NCI-H2196 treated with DMSO at 0.1 percent for 48 hours (cell line): ENCODE measurements at regions not wholly inside any gene's neighbourhood (a gene's known extent, or its start where the extent isn't known, plus 50 kb on each side); places are given as distances from the start of the nearest gene placed in this dataset.

Source experiments
- DNase-seq: peaks from one replicate; lab custom pipeline; 2025; ENCODE audit not compliant: unreplicated experiment; lab: John Stamatoyannopoulos, UW

GRCh38 chr13:44211286-44211685 is 162.3 kb upstream of the SERP2 start:
- no peak for DNase-seq

DNA sequence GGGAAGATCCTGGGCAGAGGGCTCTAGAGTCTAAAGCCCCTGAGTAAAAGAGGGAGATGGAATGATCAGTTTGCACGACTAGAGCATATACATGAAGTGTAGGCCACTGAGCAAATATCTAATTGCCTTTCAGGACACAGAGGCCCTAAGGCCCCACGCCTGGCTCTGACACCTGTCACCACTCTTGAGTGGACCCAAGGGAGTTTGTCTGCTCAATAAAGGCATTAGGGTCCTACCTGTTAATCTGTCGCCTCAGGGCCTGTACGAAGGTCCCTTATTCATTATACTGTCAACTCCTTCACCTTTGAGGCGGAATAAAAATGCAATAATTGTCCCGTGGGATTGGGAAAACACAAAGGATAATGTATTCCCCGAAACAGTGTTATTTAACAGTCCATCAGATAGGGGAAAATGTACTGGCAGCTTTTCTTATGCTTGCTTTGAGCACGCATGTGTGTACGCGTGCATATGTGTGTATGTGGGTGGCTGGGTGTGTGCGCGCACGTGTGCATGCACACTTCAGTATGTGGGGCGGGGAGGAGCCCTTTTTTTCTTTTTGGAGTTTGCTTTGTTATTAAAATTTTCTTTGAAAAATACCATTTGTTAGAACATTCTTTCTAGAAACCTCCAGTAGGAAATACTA is 161.8 kb upstream of the SERP2 start:
- no peak for DNase-seq

- no peak for DNase-seq
These were observed 160.8 kb upstream of the SERP2 start for GRCh38 chr13:44212633-44213396.

DNA sequence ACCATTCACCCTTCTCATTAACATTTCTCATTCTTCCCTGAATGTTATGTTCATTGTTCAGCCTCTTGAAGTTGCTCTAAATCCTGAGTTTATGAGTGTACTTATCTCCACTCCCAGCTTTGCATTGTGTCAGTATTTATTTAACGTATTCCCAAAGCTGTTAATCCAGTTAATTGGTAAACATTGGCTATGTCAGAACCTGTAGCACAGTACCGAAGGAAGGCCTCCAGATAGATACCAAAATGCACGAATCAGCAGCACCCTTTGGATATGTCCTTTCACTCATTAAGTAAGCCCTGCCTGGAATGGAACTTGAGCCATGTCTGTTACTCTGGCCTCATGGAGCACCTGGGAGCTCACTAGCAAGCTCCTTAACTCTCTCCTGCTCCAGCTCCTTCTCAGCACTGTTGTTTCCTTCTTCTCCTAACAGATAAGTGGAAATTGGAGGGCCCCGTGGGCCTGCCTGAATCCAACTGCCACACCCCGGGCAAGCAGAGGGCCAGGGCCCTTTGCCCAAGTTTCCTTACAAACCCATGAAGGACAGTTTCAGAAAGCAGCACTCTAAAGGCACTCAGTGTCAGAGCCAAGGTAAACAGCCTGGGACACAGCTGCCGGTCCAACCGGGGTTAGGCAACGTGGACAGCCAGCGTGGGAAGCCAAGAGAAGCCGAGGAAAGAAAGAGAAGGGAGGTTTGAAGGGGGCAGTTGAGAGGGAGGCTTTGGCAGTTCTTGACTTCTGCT is 155.0 kb upstream of the SERP2 start:
- DNase-seq, result peak; percentile 15

GRCh38 chr13:44219577-44220548 is 153.8 kb upstream of the SERP2 start:
- DNase-seq, result no peak

GRCh38 chr13:44220948-44221347 is 152.7 kb upstream of the SERP2 start:
- no peak for DNase-seq

GRCh38 chr13:44221657-44222056 is 152.0 kb upstream of the SERP2 start:
- no peak for DNase-seq

DNA sequence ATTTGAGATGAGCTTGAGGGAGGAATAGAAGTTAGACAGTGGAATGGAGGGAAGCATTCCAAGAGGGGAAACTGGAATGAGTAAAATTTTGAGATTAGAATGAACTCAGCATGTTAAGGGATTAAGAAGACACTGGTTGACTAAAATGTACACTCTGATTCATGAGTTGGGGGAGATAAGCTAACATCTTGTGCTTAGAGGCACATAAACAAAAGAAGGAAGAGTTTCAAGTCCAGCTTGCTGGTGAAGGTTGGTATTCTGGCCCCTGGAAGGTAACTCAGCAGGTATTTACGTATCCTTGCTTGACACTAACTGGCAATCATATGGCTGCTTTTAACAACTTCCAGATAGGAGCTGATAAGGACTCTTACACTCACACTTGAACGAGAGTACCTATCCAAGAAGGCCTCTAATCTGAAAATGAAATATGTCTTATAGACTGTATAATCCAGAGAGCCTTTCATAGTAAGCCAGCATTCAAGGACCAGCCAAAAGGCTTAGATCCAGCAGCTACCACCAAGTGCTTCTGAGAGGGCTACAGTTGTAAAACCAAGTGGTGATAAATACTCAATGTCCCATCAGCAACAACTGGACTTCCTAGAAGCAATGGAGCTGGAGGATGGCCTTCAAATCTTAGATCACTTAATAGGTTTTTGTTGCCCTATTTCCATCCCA is 149.7 kb upstream of the SERP2 start:
- no peak for DNase-seq

DNA sequence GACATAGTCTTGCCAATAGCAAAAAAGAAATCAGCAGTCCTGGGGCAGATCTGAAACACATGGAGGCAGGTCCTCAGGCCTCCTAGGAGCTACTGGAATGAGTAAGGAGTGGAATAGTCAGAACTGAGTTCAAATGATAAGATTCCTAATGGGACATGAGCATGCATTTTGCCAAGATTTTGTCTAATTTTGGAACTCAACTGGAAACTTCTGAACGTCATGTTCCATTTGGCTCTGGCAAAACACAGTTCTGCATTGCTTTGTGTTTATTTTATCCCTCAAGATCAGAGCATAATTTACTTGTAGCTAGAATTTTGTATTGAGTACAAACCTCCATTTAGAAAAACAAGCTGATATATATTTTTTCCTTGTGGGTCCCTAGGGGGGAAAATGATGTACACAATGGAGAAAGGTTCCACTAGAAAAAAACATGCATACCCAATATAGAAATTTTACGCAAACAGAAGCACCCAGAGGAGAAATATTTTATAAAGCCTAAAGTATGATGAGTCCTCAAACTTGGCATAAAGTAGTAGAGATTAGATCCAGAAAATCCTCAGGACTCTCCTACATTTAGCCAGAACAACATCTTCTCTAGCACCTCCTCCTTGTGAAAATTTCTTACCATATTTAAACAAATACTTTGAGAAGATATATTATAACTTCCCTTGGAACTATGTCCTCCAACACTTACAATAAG is 149.0 kb upstream of the SERP2 start:
- no peak for DNase-seq

DNA sequence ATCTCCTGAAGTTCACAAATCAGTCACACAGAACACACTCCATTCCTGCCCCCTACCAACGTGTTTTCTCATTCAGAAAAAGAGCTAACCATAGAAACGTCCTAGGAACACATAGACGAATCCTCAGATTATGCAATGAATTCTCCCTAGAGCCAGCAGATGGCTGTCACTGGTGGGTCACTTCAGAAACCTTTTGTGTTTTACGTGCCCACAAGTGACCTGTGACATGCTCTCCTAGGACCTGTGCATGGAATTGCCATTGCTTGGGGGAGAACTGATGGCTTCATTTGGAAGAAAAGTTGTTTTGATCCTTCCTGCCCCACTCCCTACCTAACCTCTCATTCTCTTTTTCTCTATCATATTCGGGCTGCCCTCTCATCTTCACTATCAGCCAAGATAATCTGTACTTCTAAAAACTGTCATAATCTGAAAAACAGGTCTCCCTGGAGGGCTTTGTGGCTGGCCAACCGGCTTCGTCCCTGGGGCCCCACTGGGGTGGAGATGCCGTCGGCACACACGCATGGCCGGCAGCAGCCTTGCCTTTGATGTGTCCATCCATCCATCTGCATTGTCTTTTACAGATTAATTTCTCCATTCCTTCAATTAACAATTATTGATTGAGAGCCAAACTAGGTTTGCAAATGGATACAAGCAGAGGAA is 144.1 kb upstream of the SERP2 start:
- no peak for DNase-seq

DNA sequence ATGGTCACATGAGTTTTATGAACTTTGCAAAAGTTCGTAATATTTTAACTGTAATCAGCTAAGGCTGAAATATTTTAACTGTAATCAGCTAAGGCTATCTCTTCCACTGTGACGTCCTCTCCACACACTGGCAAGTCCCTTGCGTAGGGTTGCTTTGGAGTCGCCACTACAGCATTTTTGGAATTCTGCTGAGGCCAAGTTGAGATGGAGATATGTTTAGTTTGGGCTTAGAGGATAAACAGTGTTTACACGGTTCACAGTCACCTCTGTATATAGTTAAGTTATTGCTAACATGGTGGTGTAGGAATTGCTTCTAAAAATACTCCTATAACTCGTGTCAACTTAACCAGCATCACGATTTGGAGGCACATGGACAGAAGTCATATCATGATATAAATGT is 143.6 kb upstream of the SERP2 start:
- DNase-seq, result no peak

GRCh38 chr13:44230736-44231135 is 142.9 kb upstream of the SERP2 start:
- no peak for DNase-seq

GRCh38 chr13:44231786-44232516 is 141.7 kb upstream of the SERP2 start:
- DNase-seq, result peak; percentile 34

DNA sequence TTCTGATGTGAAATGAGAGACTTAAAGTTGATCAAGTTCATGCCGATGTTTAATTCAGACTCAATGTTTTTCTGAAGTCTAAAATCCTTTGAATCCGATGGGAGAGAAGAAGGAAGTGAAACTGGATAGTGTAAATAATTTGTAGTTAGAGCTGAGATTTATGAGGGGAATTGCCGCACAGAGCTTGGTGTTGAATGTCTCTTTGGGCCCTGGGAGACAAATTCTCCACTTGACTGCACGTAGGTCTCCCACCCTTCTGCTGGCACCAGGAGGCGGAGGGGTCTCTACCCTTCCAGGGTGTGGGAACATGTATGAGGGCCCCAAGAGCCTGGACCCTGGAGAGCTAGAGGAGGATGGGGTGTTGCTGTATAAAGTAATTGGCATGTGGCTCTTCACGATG is 140.8 kb upstream of the SERP2 start:
- DNase-seq, result no peak

DNA sequence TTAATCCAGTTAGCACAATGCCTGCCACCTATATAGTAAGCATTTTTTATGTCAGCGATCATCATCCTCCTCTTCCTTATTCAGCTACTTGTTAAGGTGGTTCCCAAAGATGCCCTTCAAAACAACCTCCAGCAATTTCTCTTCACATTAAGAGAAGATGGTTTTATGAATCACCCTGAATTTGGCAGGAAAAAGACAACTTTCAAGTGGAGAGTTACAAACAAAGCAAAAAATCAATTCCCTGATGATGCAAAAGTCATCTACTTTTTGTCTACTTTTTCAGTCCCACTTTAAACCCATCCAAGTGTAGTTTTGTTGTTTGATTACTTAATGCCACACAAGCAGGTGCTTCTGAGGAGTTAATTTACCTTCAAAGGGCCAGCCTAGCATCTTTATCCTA is 139.1 kb upstream of the SERP2 start:
- DNase-seq, result no peak

GRCh38 chr13:44236370-44236769 is 137.3 kb upstream of the SERP2 start:
- DNase-seq, result no peak

DNA sequence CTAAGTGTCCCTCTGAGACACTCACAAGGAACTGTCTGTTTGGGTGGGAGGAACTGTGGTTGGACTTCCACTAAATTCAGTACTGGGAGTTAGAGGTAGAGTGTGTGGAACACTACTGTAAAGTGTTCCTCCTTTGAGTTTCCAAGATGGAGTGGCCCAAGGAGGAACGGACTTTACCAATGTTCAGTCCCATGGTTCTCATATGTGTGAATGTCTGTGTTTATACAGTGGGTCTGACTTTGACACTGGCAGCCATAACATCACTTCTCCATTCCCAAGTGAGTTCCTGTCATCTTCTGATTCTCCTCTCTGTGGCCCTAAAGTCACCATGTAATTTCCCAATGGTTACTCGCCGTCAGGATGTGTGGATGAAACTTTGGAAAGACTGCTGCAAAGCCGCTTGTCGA is 136.8 kb upstream of the SERP2 start:
- DNase-seq, result no peak

GRCh38 chr13:44237276-44237767 is 136.3 kb upstream of the SERP2 start:
- DNase-seq, result no peak
